ENCODE measurements at regions not wholly inside any gene's neighbourhood (a gene's known extent, or its start where the extent isn't known, plus 50 kb on each side); places are given as distances from the start of the nearest gene placed in this dataset.

GRCh38 chr3:101163554-101163953 is 156.8 kb downstream of the IMPG2 start:
- TF ChIP-seq CTCF (IDR thresholded peaks at IDR 0.05) = no peak
- no peak for TF ChIP-seq EZH2 (IDR thresholded peaks at IDR 0.05)

All from neural progenitor cell (in vitro differentiated cells).